ENCODE measurements at regions not wholly inside any gene's neighbourhood (a gene's known extent, or its start where the extent isn't known, plus 50 kb on each side); places are given as distances from the start of the nearest gene placed in this dataset.

DNA sequence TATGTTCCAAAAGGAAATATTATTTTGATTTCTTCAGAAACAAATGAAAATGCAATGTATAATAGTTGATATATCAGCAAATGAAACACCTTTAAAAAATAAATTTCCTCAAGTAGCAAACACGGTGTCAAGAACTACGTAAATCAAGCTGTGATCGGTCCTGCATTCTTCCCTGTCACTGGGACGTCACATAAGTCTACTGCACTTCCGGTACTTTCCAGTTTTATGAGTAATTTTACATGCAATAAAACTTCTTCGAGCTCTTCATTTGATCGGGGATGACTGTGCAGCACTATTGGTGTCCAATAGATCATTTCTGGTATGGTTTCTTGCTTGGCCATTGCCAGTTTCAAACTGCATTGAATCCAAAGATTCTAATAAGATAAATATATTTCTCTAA lies 114.0 kb upstream of the VEGFC start:
- no peak for DNase-seq

DNA sequence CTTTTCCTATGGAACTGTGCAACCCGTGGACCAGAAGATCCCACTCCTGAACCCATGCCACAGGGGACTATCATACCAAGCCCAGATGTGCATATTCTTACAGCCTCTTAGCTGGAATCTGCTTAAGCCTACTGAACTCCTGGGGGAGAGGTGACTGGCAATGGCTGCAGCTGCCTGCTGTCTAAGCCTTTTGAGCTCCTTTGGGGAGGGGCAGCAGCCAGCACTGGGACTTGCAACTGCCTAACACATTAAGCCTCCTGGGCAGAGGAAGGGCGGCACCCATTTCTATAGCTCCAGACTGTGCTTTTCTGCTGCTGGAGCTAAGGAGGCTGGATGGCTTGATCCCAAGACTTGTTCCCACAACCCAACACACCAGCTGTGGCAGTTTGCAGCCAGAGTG lies 117.9 kb upstream of the VEGFC start:
- DNase-seq = no peak

DNA sequence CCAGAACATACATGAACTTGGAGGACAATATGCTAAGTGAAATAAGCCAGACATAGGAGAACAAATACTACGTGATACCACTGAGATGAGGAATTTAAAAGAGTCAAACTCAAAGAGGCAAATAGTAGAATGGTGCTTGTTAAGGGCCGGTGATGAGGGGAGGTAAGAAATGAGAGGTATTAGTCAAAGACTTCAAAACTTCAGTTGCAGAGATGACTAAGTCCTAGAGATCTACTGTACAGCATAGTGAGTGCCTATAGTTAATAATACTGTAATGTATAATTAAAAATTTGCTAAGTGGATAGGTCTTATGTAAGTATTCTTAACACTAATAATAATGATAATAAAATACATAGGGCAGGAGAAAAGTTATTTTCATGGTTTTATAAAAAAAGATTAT lies 126.9 kb upstream of the VEGFC start:
- no peak for DNase-seq

GRCh38 chr4:176920694-176921093 lies 128.0 kb upstream of the VEGFC start:
- DNase-seq = no peak

DNA sequence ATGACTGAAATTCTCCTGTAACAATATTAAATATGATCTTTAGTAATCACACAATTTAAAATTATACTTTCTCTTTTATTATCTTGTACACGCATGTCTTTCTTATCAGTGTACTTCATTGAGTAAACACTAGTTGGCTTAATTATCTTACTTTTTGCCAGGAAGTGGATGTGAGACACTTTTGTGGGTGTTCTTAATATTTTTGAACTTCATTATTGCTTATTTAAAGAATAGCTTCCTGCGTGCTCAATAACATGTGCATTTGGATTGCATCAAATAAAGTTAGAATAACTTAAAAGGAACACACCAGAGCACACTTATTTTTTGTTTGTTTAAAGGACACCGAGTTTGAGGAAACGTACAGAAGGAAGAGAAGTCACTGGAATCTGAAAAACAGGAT lies 128.5 kb upstream of the VEGFC start:
- DNase-seq = no peak

GRCh38 chr4:176924238-176924637 lies 131.5 kb upstream of the VEGFC start:
- DNase-seq = no peak

- no peak for DNase-seq
Observed at GRCh38 chr4:176925962-176926361, 133.2 kb upstream of the VEGFC start.

GRCh38 chr4:176927117-176927516 lies 134.4 kb upstream of the VEGFC start:
- DNase-seq = no peak

DNA sequence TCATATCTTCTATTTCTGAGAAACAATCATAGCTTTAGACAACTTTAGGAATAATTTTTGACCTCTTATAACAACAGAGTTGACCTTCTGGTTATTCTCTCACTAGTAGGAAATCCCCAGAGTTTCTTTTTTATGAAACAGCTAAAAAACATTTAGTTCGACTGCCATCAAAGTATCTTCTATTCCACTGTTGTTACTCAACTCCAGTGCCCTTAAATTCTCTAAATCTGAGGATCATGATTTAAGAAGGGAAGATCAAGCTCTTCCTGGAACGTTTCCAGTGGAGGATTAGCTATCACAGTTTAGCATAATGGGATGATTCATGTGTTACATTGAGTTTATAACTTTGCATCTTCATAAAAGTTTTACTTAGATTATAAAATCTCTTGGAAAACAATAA lies 134.9 kb upstream of the VEGFC start:
- DNase-seq = no peak

DNA sequence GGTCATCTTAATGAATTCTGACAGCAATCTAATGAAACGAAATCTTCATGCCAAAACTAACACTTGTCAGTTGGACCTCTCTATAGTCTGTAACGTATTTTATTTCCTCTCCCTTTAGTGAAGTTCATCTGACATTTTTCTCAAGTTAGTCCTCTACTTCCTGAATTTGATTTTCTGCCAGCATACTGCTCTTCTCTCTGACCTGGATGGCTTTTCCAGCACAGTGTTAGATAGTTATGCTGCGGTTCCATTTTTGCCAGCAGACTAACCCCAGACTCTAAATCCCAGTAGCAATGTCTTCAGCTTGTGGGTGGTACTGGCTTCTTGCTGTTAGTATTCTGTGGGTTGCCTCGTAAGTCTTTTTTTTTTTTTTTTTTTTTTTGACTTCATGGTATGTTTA lies 146.7 kb upstream of the VEGFC start:
- no peak for DNase-seq

GRCh38 chr4:176945334-176945733 lies 152.6 kb upstream of the VEGFC start:
- no peak for DNase-seq

DNA sequence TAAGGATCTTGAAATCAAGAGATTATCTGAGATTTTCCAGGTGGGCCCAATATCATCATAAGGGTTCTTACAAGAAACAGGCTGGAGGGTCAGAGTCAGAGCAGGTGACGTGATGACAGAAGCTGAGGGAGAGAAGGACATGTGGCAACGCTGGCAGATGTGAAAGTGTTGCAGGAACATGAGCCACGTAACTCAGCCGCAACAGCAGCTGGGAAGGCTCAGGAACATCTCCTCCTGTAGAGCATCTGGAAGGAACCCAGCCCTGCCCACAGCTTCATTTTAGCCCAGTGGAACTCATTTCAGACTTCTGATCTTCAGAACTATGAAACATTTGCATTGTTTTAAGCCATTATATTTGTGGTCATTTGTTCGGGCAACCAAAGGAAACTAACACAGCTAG lies 156.3 kb upstream of the VEGFC start:
- DNase-seq = no peak

GRCh38 chr4:176953021-176953420 lies 160.3 kb upstream of the VEGFC start:
- DNase-seq = no peak

GRCh38 chr4:176957353-176958118 lies 164.8 kb upstream of the VEGFC start:
- no peak for DNase-seq

- DNase-seq = no peak
Observed at GRCh38 chr4:176959980-176960379, 167.3 kb upstream of the VEGFC start.

GRCh38 chr4:176963121-176963520 lies 170.4 kb upstream of the VEGFC start:
- DNase-seq = no peak

DNA sequence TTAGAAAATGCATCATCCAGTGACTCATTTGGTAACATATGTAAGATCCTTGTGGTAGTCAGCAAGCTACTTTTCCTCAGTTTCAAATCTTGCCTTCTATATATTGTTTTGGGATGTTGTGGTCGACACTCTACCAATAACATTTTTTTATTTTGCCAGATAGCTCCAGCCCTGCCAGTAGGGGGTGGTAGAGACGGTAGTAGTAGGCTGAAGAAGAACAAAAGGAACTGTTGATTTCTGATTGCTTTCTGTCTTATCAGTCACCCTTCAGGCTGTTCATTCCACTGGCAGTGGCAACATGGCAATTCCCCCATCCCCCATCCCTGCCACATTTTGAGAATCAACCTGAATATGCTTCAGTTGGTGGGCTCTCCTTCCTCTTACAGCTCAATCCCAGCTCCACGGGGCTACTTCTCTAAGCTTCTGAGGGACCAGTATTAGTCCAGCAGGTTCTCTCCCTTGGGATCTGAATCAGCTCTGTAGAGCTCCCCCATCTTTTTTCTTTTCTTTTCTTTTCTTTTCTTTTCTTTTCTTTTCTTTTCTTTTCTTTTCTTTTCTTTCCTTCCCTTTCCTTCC lies 171.5 kb upstream of the VEGFC start:
- DNase-seq = no peak

DNA sequence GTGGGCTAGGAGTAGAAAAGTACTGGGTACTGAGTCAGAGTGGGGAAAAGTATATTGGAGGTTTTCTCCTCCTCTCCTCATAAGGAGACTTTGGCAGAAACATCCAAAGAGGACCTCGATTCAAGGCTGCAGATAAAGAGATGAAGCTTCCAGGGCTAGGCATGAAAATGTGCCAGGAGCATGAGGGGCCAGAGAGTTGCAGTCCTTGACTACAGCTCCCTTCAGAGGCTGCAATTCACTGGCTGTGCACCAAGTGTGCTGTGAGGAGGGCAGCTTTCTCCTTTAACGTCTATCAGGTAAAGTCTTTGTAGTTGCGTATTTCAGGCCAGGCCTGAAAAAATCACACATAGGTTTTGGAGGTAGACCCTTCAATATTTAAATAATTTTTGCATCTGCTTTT lies 174.9 kb upstream of the VEGFC start:
- DNase-seq = no peak

DNA sequence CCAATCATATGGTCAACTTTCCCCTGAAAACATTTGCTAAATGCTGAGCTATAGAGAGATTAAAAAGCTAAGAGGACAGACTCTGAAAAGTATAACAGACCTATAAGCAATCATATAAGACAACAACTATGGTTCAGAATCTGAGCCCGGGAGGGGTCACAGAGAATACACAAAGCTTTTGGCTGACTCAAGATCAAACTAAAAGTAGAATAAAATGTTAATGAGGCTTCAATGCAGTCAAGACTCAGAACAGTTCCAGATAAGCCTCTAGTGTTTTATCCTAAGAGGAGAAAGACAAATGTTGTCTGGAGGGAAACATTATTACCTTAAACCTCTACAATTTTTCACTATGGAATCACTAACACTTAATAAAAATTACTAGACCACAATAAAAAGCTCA lies 175.4 kb upstream of the VEGFC start:
- no peak for DNase-seq

- DNase-seq = no peak
Observed at GRCh38 chr4:176969011-176969410, 176.3 kb upstream of the VEGFC start.

DNA sequence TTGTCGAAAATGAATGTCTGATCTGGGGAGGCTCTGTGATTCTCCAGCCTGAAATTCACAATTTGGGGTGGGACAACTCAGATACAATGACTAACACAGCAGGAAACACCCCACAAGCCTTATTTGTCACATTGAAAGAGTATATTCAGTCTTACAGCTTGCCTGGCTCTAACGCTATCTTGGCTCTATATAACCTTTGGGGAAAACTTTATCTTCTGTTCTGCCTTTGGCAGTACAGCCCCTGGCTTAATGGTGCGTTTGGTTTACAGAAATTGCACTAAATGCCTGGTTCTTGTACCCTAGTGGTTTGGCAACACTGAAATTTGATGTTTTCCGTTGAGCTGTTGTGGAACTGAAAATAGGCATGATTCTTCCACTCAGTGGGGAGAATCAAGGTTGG lies 178.1 kb upstream of the VEGFC start:
- no peak for DNase-seq

- DNase-seq = no peak
Observed at GRCh38 chr4:176971576-176972115, 178.9 kb upstream of the VEGFC start.

- DNase-seq = no peak
Observed at GRCh38 chr4:176979416-176979815, 186.7 kb upstream of the VEGFC start.

DNA sequence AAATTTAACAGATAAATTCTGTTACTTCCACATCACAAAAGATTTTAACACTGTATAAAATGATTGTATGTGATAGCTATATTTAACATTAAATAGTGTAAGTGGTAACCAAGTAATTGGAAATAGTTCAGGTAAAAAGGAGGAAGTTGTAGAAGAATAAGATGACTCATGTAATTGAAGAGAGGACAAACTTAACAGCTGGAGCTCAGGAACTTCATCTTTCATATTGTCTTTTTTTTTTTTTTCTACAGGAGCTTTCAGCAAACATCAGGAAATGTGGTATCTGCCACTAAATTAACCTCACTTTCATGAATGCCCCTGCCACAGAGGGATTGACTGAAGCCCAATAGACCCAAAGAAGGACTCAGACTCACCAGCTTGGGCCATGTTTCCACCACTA lies 188.4 kb upstream of the VEGFC start:
- no peak for DNase-seq

DNA sequence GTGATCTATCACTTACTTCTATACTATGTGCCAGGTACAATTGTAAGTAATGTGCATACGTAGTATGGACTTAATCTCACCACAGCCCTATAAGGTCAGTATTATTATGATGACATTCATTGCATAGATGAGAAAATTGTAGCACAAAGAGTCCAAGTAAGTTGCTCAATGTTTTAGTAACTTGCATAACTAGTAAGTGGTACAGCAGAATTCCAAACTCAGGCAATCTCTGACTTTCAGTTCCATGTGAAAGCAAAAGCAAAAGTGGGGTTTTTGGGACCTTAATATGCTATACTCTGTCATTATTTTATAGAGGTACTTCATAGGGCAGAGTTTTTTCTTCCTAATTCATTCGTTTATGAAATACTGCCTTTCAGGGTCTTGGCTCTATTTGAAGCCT lies 188.8 kb upstream of the VEGFC start:
- no peak for DNase-seq

Data from stimulated activated CD4-positive, alpha-beta T cell treated with anti-CD3 and anti-CD28 coated beads, Interleukin-2, amount 100 ng/mL, for 24 hours (primary cell).